ENCODE measurements at regions not wholly inside any gene's neighbourhood (a gene's known extent, or its start where the extent isn't known, plus 50 kb on each side); places are given as distances from the start of the nearest gene placed in this dataset.

DNA sequence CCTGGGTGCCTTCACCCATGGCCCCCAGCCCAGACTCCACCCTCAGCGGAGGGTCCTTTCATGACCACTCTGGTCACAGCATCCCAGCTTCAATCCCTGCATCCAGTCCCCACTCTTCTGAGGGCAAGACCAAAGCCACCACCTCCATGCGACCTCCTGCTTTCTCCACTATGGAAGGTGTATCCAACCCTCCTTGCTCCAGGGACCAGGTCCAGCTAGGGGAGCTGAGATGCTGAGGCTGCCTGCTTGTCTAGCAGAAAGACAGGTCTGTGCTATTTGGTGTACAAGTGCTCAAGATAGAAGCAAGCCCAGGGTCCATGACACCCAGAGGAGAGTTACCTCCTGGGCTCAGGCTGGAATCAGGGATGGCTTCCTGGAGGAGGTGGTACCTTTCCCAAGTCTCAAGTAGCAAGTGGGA is 73.8 kb upstream of the RAB6C start:
- TF ChIP-seq, protein P1, sequence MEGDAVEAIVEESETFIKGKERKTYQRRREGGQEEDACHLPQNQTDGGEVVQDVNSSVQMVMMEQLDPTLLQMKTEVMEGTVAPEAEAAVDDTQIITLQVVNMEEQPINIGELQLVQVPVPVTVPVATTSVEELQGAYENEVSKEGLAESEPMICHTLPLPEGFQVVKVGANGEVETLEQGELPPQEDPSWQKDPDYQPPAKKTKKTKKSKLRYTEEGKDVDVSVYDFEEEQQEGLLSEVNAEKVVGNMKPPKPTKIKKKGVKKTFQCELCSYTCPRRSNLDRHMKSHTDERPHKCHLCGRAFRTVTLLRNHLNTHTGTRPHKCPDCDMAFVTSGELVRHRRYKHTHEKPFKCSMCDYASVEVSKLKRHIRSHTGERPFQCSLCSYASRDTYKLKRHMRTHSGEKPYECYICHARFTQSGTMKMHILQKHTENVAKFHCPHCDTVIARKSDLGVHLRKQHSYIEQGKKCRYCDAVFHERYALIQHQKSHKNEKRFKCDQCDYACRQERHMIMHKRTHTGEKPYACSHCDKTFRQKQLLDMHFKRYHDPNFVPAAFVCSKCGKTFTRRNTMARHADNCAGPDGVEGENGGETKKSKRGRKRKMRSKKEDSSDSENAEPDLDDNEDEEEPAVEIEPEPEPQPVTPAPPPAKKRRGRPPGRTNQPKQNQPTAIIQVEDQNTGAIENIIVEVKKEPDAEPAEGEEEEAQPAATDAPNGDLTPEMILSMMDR (conservative IDR thresholded peaks at IDR 0.05; ENCODE audit: low read depth, low read length): no peak
- no peak for TF ChIP-seq EZH2 (IDR thresholded peaks at IDR 0.05; ENCODE audit: borderline replicate concordance, low read depth, low read length, poor library complexity, severe bottlenecking)

Measured in A673 (cell line).